K562 (cell line): ENCODE measurements at regions not wholly inside any gene's neighbourhood (a gene's known extent, or its start where the extent isn't known, plus 50 kb on each side); places are given as distances from the start of the nearest gene placed in this dataset.

Experiments used
- ADNP ChIP-seq: fragments of 200-800 bp; sonication (Bioruptor generic); IDR thresholded peaks from 2 replicates; pipeline ENCODE4 v1.6.1; 2016; ENCODE audit warnings: missing genetic modification characterization, missing compliant biosample characterization
- ATF1 ChIP-seq, 2 experiments: fragments of 450-650 bp in 1 of 2; IDR thresholded peaks; 2 replicates each; pipeline ENCODE4 v1.6.1; 2016; ENCODE audit warnings: missing compliant biosample characterization in 1 of 2, missing genetic modification characterization in 1 of 2
- ATF7 ChIP-seq: fragments of 450-650 bp; IDR thresholded peaks from 2 replicates; pipeline ENCODE4 v1.7.1; 2014; ENCODE audit warnings: mild to moderate bottlenecking, moderate library complexity
- CEBPG ChIP-seq, 3 experiments: fragments of 200-800 bp in 1 of 3; sonication (Bioruptor generic) in 1 of 3; sonication (generic) in 1 of 3; formaldehyde crosslinking in 1 of 3; IDR thresholded peaks in 2 of 3; conservative IDR thresholded peaks in 1 of 3; 2 replicates each; pipeline versions ENCODE4 v1.6.1 to v1.8.0; 2016 to 2022; ENCODE audit warnings: missing compliant biosample characterization in 2 of 3, missing genetic modification characterization in 2 of 3, mild to moderate bottlenecking in 1 of 3, missing genetic modification reagents in 1 of 3
- CTBP1 ChIP-seq: fragments of 450-650 bp; IDR thresholded peaks from 2 replicates; pipeline ENCODE4 v1.6.1; 2016; ENCODE audit warnings: borderline replicate concordance
- DPF2 ChIP-seq: fragments of 450-650 bp; IDR thresholded peaks from 2 replicates; pipeline ENCODE4 v1.6.1; 2016
- ETV1 ChIP-seq: fragments of 450-650 bp; conservative IDR thresholded peaks from 2 replicates; pipeline ENCODE4 v1.6.1; 2016; ENCODE audit warnings: missing genetic modification characterization, control low read depth, low read depth, missing compliant biosample characterization
- JUND ChIP-seq, 2 experiments: IDR thresholded peaks; 2 replicates in 1 of 2; 3 replicates in 1 of 2; pipeline ENCODE4 v1.6.1; 2011; ENCODE audit warnings: borderline replicate concordance in 2 of 2, low read depth in 2 of 2, low read length in 2 of 2, improper control_type of control experiment in 1 of 2, missing biosample characterization in 1 of 2, missing genetic modification characterization in 1 of 2, missing genetic modification reagents in 1 of 2
- MXI1 ChIP-seq: IDR thresholded peaks from 2 replicates; pipeline ENCODE4 v1.6.1; 2011; ENCODE audit warnings: low read depth, mild to moderate bottlenecking, improper control_type of control experiment, low read length
- SAFB ChIP-seq: fragments of 200-400 bp; formaldehyde crosslinking; IDR thresholded peaks from 2 replicates; pipeline ENCODE4 v1.6.1; 2017; ENCODE audit warnings: low read depth, low read length, borderline replicate concordance
- SIN3A ChIP-seq, 2 experiments: fragments of 150-350 bp in 1 of 2; IDR thresholded peaks; 2 replicates each; pipeline ENCODE4 v1.6.1; 2011 to 2016; ENCODE audit warnings: borderline replicate concordance in 2 of 2, low read depth in 2 of 2, low read length in 2 of 2, mild to moderate bottlenecking in 2 of 2, moderate library complexity in 2 of 2; ENCODE audit not compliant: control insufficient read depth in 1 of 2
- SMARCA4 ChIP-seq: fragments of 450-650 bp; IDR thresholded peaks from 2 replicates; pipeline ENCODE4 v1.6.1; 2016
- ZKSCAN3 ChIP-seq: fragments of 250-450 bp; sonication (Bioruptor Pico); IDR thresholded peaks from 2 replicates; pipeline ENCODE4 v1.4.0; 2020
- ZNF140 ChIP-seq: fragments of 250-450 bp; sonication (Bioruptor Pico); IDR thresholded peaks from 2 replicates; pipeline ENCODE4 v1.8.0; 2021; ENCODE audit warnings: moderate library complexity, mild to moderate bottlenecking, inconsistent platforms

GRCh38 chr12:124685689-124686369 is 118.4 kb upstream of the NCOR2 start (continued):
- TF ChIP-seq ADNP (tag) = 0 out of 2 replicates have a peak, but pooled peaks have one; percentile 15
- no peak for TF ChIP-seq SIN3A (IDR thresholded peaks at IDR 0.05; ENCODE audit: borderline replicate concordance in 2 of 2, control insufficient read depth in 1 of 2, low read depth in 2 of 2, low read length in 2 of 2)
- peak; percentile 81 for TF ChIP-seq JUND (IDR thresholded peaks at IDR 0.05; ENCODE audit: borderline replicate concordance, low read depth, low read length)
- peak; percentile 80; the same call in 2 of the 3 replicates for TF ChIP-seq JUND (tag; IDR thresholded peaks at IDR 0.05; ENCODE audit: borderline replicate concordance, low read depth, low read length)
- peak; percentile 24; the same call in 1 of the 2 replicates for TF ChIP-seq CTBP1
- no peak for TF ChIP-seq CEBPG (CRISPR knock-in tag; IDR thresholded peaks at IDR 0.05)
- TF ChIP-seq CEBPG (tag; conservative IDR thresholded peaks at IDR 0.05 in 1 of 2, IDR thresholded peaks at IDR 0.05 in 1 of 2) = peak in 1 of 2 experiments; percentile 74; a peak in 2 of 4 replicates
- TF ChIP-seq ZNF140 (CRISPR knock-in tag) = no peak
- TF ChIP-seq SMARCA4 = peak; percentile 46; the same call in 1 of the 2 replicates
- peak; percentile 34; the same call in 1 of the 2 replicates for TF ChIP-seq ETV1 (tag)
- no peak for TF ChIP-seq MXI1
- peak; percentile 90 for TF ChIP-seq ATF7
- TF ChIP-seq ZKSCAN3 (CRISPR knock-in tag) = no peak
- TF ChIP-seq DPF2 = 0 out of 2 replicates have a peak, but pooled peaks have one; percentile 34
- no peak for TF ChIP-seq ATF1 (CRISPR knock-in tag; IDR thresholded peaks at IDR 0.05)
- TF ChIP-seq ATF1 (tag; IDR thresholded peaks at IDR 0.05) = 0 out of 2 replicates have a peak, but pooled peaks have one; percentile 23
- TF ChIP-seq SAFB = no peak
- TF ChIP-seq, all 486 proteins: peak for 20
